ENCODE measurements at regions not wholly inside any gene's neighbourhood (a gene's known extent, or its start where the extent isn't known, plus 50 kb on each side); places are given as distances from the start of the nearest gene placed in this dataset.

GRCh38 chr1:96191165-96191564 is 530.4 kb upstream of the PTBP2 start:
- TF ChIP-seq POLR2AphosphoS5 (IDR thresholded peaks at IDR 0.05; ENCODE audit: borderline replicate concordance, low read depth, low read length) = no peak
- no peak for TF ChIP-seq EZH2 (IDR thresholded peaks at IDR 0.05)

Data from SK-N-MC (cell line).